ENCODE measurements at regions not wholly inside any gene's neighbourhood (a gene's known extent, or its start where the extent isn't known, plus 50 kb on each side); places are given as distances from the start of the nearest gene placed in this dataset.

GRCh38 chr20:37455659-37456058 is 65.4 kb upstream of the NNAT start:
- no peak for DNase-seq (ENCODE audit: low spot score)

DNA sequence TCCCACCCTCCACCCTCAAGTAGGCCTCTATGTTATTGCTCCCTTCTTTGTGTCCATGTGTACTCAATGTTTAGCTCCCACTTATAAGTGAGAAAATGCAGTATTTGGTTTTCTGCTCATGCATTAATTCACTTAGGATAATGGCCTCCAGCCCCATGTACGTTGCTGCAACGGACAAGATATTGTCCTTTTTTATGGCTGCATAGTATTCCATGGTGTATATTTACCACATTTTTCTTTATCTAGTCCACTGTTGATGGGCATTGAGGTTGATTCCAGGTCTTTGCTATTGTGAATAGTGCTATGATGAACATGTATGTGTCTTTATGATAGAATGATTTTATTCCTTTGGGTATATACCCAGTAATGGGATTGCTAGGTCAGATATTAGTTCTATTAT is 64.1 kb upstream of the NNAT start:
- no peak for DNase-seq (ENCODE audit: low spot score)

- peak; percentile 16 for DNase-seq (ENCODE audit: low spot score)
Observed at GRCh38 chr20:37457921-37458320, 63.1 kb upstream of the NNAT start.

GRCh38 chr20:37458761-37459160 is 62.3 kb upstream of the NNAT start:
- no peak for DNase-seq (ENCODE audit: low spot score)

DNA sequence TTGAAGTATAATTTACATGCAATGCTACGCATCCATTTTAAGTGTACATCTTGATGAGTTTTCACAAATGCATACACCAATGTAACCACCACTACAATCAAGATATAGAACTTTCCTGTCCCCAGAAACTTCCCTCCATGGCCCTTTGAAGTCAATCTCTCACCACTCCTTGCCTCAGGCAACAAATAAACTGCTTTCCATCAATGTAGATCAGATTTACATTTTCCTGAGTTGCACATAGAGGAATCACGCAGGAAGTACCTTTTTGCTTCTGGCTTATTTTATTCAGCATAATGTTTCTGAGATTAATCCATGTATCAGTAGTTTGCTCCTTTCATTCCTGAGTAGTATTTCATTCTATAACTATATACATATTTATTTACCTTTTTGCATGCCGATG is 59.6 kb upstream of the NNAT start:
- DNase-seq (ENCODE audit: low spot score): no peak

DNA sequence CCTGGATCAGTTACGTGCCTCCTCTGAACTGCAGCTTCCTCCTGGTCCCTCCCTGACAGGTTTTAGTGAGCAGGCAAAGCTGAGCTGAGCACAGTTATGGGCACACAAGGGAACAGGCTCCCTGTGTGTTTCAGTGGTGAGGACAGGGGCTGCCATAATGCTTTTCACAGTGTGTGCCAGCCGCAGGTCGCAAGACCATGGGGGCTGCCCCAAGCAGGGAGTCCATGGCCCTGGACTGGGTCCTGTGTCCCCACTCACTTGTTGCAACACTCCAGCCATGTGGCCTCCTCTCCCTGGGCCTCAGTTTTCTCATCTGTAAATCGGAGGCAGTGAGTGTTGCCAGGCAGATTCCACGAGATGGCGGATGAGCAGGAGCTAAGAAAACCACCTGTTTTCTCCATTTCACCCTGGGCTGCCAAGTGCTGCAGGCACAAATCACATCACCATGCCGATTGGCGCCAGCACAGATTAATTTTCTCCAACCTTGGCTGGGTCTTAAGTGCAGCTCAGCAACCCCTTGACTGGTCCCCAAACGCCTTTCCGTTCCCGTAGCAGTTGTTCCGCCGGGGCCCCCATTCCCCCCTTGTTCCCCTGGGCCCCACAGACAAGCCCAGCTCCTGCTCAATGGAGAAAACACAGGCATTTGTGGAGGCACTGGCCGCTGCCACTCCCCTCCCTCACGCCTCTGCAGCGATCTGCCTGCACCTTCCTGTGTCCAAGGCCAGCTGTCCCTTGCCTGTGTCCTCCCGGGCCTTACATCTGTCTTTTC is 57.1 kb upstream of the NNAT start:
- DNase-seq (ENCODE audit: low spot score): no peak

DNA sequence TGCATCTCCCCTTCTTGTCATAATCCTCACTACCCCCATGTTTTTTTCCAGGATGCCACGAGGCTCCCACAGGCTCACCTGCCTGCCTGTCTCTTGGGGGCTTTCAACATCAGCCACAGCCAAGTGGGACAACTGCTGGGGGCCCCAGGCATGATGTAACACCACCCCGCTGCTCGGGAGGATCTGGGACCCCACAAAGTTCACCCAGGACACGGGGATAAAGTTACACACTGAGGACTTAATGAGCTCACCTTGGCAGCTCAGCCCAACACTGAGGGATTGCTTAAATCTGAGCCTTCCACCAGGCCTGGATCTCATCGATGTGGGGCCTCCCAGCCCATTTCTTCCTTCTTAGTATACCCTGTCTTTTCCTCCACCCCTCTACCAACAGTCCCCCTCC is 56.4 kb upstream of the NNAT start:
- DNase-seq (ENCODE audit: low spot score): no peak

Measured in pons (tissue), 1 donor.